ENCODE measurements at regions not wholly inside any gene's neighbourhood (a gene's known extent, or its start where the extent isn't known, plus 50 kb on each side); places are given as distances from the start of the nearest gene placed in this dataset.

DNA sequence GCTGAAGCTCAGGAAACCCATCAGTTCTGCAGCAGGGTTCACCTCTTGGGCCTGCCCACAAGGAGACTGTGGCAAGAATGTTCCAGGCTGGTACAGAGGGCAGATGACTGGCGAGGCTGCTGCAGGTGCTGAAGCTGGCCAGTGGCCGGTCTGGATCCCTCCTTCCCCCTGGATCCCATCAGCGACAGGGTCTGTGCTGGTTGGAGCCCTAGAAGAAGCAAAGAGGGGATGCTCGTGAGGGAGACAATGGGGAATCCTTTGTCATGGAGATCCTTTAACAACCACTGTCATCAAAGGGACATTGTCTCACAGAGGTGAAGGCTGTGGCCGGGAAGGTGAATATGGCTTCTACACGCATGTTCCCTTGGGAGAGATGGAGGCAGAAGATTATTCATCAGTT lies 211.4 kb upstream of the TMEM132C start:
- DNase-seq = no peak
- Mint-ChIP-seq H3K4me3 (no peak overlapping the region), H3K9me3 (ENCODE audit: low read depth) (peaks cover 2% of the 10 kb centered on the region), H3K36me3 (no peaks in the 10 kb centered on the region), H3K4me1 (no peaks in the 10 kb centered on the region), H3K27me3 (no peaks in the 10 kb centered on the region), H3K27ac (no peak overlapping the region)
- ATAC-seq = no peak
- CTCF ChIA-PET = no interaction called here

GRCh38 chr12:128056136-128056801 lies 210.7 kb upstream of the TMEM132C start:
- peaks cover 2% of the 10 kb centered on the region for H3K9me3 Mint-ChIP-seq (ENCODE audit: low read depth)
- no peaks in the 10 kb centered on the region for H3K4me1 Mint-ChIP-seq
- no peaks in the 10 kb centered on the region for H3K36me3 Mint-ChIP-seq
- no peak for ATAC-seq
- CTCF ChIA-PET = no interaction called here
- no peak overlapping the region for H3K4me3 Mint-ChIP-seq
- no peak overlapping the region for H3K27ac Mint-ChIP-seq
- DNase-seq = no peak
- H3K27me3 Mint-ChIP-seq = no peaks in the 10 kb centered on the region

- CTCF ChIA-PET = no interaction called here
- DNase-seq (no peak), ATAC-seq (no peak)
- no peak overlapping the region for H3K27ac Mint-ChIP-seq
- no peaks in the 10 kb centered on the region for H3K4me1 Mint-ChIP-seq
- no peak overlapping the region for H3K4me3 Mint-ChIP-seq
- no peaks in the 10 kb centered on the region for H3K27me3 Mint-ChIP-seq
- no peaks in the 10 kb centered on the region for H3K36me3 Mint-ChIP-seq
- peaks cover 2% of the 10 kb centered on the region for H3K9me3 Mint-ChIP-seq (ENCODE audit: low read depth)
These were observed 209.4 kb upstream of the TMEM132C start for GRCh38 chr12:128057586-128057985.

- no peaks in the 10 kb centered on the region for H3K4me1 Mint-ChIP-seq
- no peaks in the 10 kb centered on the region for H3K36me3 Mint-ChIP-seq
- no peak overlapping the region for H3K27ac Mint-ChIP-seq
- ATAC-seq (no peak), DNase-seq (no peak)
- H3K9me3 Mint-ChIP-seq (ENCODE audit: low read depth) = peaks cover 4% of the 10 kb centered on the region
- H3K4me3 Mint-ChIP-seq = no peak overlapping the region
- H3K27me3 Mint-ChIP-seq = no peaks in the 10 kb centered on the region
- CTCF ChIA-PET = no interaction called here
These were observed 207.2 kb upstream of the TMEM132C start for GRCh38 chr12:128059621-128060370.

GRCh38 chr12:128068211-128068610 lies 198.8 kb upstream of the TMEM132C start:
- ATAC-seq = no peak
- Mint-ChIP-seq H3K4me1 (no peaks in the 10 kb centered on the region), H3K36me3 (no peaks in the 10 kb centered on the region), H3K4me3 (no peak overlapping the region), H3K27me3 (no peaks in the 10 kb centered on the region), H3K9me3 (ENCODE audit: low read depth) (peaks cover 2% of the 10 kb centered on the region), H3K27ac (no peak overlapping the region)
- DNase-seq = no peak
- CTCF ChIA-PET = no interaction called here

DNA sequence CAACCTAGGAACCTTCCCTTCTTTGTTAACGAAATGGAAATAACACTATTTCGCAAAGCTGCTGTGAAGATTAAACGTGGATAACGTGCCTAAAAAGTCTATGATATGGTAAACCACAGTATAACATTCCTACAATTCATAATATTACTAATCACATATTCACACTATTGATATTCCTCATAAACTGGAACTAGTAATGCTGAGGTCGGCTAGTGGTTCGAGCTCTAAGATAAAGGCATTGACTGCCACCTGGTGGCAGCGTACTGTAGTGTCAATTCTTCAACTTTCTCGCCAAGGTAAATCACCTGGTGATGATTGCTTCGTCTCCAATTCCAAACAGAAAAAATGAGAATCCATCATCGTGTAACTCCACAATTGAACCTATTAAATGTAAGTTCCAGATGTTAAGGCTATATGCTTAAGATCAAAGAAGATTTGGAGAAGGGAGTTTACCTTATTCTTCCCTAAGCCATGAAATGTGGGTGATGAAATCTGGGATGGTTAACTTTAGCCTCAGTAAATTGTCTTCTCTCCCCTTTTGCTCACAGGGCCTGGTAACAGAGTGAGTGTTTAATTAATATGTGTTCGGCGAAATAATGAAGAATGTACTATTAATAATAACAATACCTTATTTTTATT lies 197.5 kb upstream of the TMEM132C start:
- Mint-ChIP-seq H3K36me3 (no peaks in the 10 kb centered on the region), H3K4me3 (no peak overlapping the region), H3K27me3 (no peaks in the 10 kb centered on the region), H3K9me3 (ENCODE audit: low read depth) (no peaks in the 10 kb centered on the region), H3K4me1 (no peaks in the 10 kb centered on the region), H3K27ac (no peak overlapping the region)
- CTCF ChIA-PET = interaction anchor here (1.0 to 1.4 kb wide), 4 partner anchors 8 to 960 kb away, joined by 3 to 4 read pairs (median 3); no protein-coding TSS in a partner anchor
- DNase-seq (peak; percentile 44), ATAC-seq (no peak)

DNA sequence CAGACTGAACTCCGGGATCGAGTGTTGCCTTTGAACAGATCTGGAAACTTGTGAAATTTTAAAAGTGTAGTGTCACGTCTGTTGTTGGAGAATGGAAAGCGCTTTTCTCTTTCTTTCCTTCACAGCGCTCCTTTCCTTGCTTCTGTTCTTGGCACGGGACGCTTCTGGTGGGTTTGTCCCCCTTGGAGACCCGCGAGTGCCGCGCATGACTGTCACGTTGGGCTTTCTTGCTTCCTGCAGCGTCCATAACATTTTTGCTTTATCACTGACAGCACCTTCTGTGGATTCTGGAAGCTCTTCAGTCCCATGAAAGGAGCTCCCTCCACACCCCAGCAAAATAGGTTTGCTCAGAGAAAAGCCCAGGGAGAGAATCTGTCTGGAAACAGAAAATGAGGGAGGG lies 193.0 kb upstream of the TMEM132C start:
- H3K4me1 Mint-ChIP-seq = no peaks in the 10 kb centered on the region
- ATAC-seq = no peak
- no peaks in the 10 kb centered on the region for H3K27me3 Mint-ChIP-seq
- no peak for DNase-seq
- H3K36me3 Mint-ChIP-seq = no peaks in the 10 kb centered on the region
- H3K4me3 Mint-ChIP-seq = no peak overlapping the region
- H3K9me3 Mint-ChIP-seq (ENCODE audit: low read depth) = peaks cover 5% of the 10 kb centered on the region
- CTCF ChIA-PET = no interaction called here
- no peak overlapping the region for H3K27ac Mint-ChIP-seq

DNA sequence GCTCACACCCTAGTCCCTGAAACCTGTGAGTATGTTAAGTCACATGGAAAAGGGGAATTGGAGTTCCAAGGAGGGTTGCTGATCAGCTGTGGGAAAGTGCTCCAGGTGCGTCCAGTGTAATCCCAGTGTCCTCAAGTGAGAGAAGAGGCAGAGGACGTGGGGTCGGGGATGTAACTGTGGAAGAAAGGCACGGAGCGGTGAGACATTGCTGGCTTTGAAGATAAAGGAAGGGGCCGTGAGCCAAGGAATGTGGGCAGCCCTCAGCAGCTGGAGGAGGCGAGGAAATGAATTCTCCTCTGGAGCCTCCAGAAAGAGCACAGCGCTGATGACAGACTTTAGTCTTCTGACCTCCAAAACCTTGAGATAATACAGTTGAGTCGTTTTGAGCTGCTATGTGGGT lies 191.6 kb upstream of the TMEM132C start:
- Mint-ChIP-seq H3K9me3 (ENCODE audit: low read depth) (peaks cover 5% of the 10 kb centered on the region), H3K4me1 (no peaks in the 10 kb centered on the region), H3K27ac (no peak overlapping the region), H3K4me3 (no peak overlapping the region), H3K27me3 (no peaks in the 10 kb centered on the region), H3K36me3 (no peaks in the 10 kb centered on the region)
- CTCF ChIA-PET = no interaction called here
- ATAC-seq = no peak
- DNase-seq = no peak

DNA sequence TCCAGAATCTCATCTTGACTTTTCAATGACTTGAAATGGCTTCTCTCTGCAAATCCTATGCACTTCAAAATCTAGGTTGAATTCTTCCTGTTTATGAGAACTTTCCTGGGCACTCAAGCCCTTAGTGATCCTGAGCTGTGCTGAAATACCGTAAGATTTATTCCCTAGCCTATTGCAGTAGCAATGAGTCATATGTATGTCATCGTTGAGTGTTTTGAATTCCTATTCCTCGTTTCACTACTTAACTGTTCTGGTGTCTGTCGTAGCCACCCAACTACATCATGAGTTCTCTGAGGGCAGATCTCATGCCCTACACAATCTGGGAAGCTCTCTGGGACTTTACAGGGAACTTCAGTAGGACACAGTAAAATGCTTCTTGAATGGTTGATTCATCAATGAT lies 190.8 kb upstream of the TMEM132C start:
- Mint-ChIP-seq H3K27me3 (no peaks in the 10 kb centered on the region), H3K4me3 (no peak overlapping the region), H3K9me3 (ENCODE audit: low read depth) (peaks cover 5% of the 10 kb centered on the region), H3K4me1 (no peaks in the 10 kb centered on the region), H3K27ac (no peak overlapping the region), H3K36me3 (no peaks in the 10 kb centered on the region)
- CTCF ChIA-PET = no interaction called here
- ATAC-seq (no peak), DNase-seq (no peak)

DNA sequence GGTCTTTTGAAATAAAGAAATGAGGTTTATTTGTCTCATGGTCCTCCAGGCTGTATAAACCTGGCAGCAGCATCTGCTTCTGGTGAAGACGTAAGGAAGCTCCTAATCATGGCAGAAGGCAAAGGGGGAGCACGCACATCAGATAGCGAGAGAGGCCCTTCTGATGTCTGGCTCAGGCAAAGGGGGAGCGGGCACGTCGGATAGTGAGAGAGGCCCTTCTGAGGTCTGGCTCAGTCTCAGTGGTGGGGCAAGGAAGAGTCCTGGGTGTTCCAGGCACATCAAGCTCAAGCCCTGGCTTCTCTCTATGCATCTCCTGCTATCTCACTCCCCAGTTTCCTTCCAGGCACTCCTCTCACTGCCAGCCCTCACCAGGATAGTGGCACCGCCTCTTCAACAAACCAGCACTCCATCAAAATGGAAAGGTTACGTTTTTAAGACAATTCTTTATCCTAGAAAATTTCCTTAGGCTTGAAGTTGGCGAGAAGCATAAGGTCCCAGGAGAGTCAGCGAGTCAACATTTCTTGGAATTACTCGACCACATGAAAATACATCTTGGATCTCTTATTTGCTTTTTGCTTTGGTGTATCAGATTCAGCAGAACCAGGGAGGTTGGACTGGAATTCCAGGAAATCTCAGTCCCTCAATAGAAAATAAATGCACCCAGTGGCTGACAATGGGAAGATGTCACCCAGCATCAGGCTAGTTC lies 189.6 kb upstream of the TMEM132C start:
- Mint-ChIP-seq H3K9me3 (ENCODE audit: low read depth) (peaks cover 5% of the 10 kb centered on the region), H3K27ac (no peak overlapping the region), H3K4me3 (no peak overlapping the region), H3K36me3 (no peaks in the 10 kb centered on the region), H3K27me3 (no peaks in the 10 kb centered on the region), H3K4me1 (no peaks in the 10 kb centered on the region)
- DNase-seq (no peak), ATAC-seq (no peak)
- CTCF ChIA-PET = no interaction called here

GRCh38 chr12:128077917-128078298 lies 189.1 kb upstream of the TMEM132C start:
- DNase-seq = no peak
- no peak for ATAC-seq
- no peak overlapping the region for H3K27ac Mint-ChIP-seq
- CTCF ChIA-PET = no interaction called here
- H3K27me3 Mint-ChIP-seq = no peaks in the 10 kb centered on the region
- peaks cover 5% of the 10 kb centered on the region for H3K9me3 Mint-ChIP-seq (ENCODE audit: low read depth)
- no peaks in the 10 kb centered on the region for H3K36me3 Mint-ChIP-seq
- H3K4me1 Mint-ChIP-seq = no peaks in the 10 kb centered on the region
- H3K4me3 Mint-ChIP-seq = no peak overlapping the region

- H3K4me3 Mint-ChIP-seq = no peak overlapping the region
- CTCF ChIA-PET = interaction anchor here (0.7 kb wide), 1 partner anchor 705 kb away, joined by 3 read pairs; no protein-coding TSS in a partner anchor
- no peaks in the 10 kb centered on the region for H3K4me1 Mint-ChIP-seq
- DNase-seq (no peak), ATAC-seq (no peak)
- no peak overlapping the region for H3K27ac Mint-ChIP-seq
- H3K36me3 Mint-ChIP-seq = no peaks in the 10 kb centered on the region
- peaks cover 5% of the 10 kb centered on the region for H3K9me3 Mint-ChIP-seq (ENCODE audit: low read depth)
- H3K27me3 Mint-ChIP-seq = no peaks in the 10 kb centered on the region
These were observed 188.5 kb upstream of the TMEM132C start for GRCh38 chr12:128078301-128078971.

GRCh38 chr12:128079446-128079845 lies 187.5 kb upstream of the TMEM132C start:
- H3K4me1 Mint-ChIP-seq = no peaks in the 10 kb centered on the region
- no peak for ATAC-seq
- H3K27me3 Mint-ChIP-seq = no peaks in the 10 kb centered on the region
- H3K9me3 Mint-ChIP-seq (ENCODE audit: low read depth) = peaks cover 5% of the 10 kb centered on the region
- no peak for DNase-seq
- no peak overlapping the region for H3K4me3 Mint-ChIP-seq
- no peaks in the 10 kb centered on the region for H3K36me3 Mint-ChIP-seq
- H3K27ac Mint-ChIP-seq = no peak overlapping the region
- CTCF ChIA-PET = no interaction called here

All from activated CD8-positive, alpha-beta memory T cell treated with anti-CD3 and anti-CD28 coated beads, Interleukin-2, amount 10 ng/mL, durations not matched to agents 7 days and 5 days (primary cell).